ENCODE measurements at regions not wholly inside any gene's neighbourhood (a gene's known extent, or its start where the extent isn't known, plus 50 kb on each side); places are given as distances from the start of the nearest gene placed in this dataset.
"Not testable (repeated sequence)": the region's sequence is repeated elsewhere in the genome, so short reads cannot be mapped to it uniquely, and the experiment has no call there.

GRCh38 chr3:154668187-154668586, 238.2 kb upstream of the GPR149 start:
- no peaks in the 10 kb centered on the region for H3K9me3 ChIP-seq (ENCODE audit: control insufficient read depth in 3 of 3, low read length in 3 of 3)
- H3K27me3 ChIP-seq (ENCODE audit: control insufficient read depth in 3 of 3, insufficient read depth in 3 of 3, low read length in 3 of 3) = no peaks in the 10 kb centered on the region
- no peaks in the 10 kb centered on the region for H3K4me1 ChIP-seq (ENCODE audit: control insufficient read depth in 3 of 3, insufficient read depth in 3 of 3, low read length in 3 of 3)
- no peak overlapping the region for H3K27ac ChIP-seq (ENCODE audit: low read depth, low read length)
- no peaks in the 10 kb centered on the region for H3K36me3 ChIP-seq (ENCODE audit: control insufficient read depth in 3 of 3, insufficient read depth in 3 of 3, low read length in 3 of 3)
- no peak overlapping the region for H3K4me3 ChIP-seq (ENCODE audit: low read length in 3 of 3)
- no peak overlapping the region for H3K9ac ChIP-seq (ENCODE audit: low read depth in 1 of 3, low read length in 3 of 3)

GRCh38 chr3:154666542-154666941, 236.6 kb upstream of the GPR149 start:
- H3K9ac ChIP-seq (ENCODE audit: low read depth in 1 of 3, low read length in 3 of 3) = no peak overlapping the region
- no peak overlapping the region for H3K27ac ChIP-seq (ENCODE audit: low read depth, low read length)
- no peaks in the 10 kb centered on the region for H3K36me3 ChIP-seq (ENCODE audit: control insufficient read depth in 3 of 3, insufficient read depth in 3 of 3, low read length in 3 of 3)
- no peaks in the 10 kb centered on the region for H3K4me1 ChIP-seq (ENCODE audit: control insufficient read depth in 3 of 3, insufficient read depth in 3 of 3, low read length in 3 of 3)
- no peak overlapping the region for H3K4me3 ChIP-seq (ENCODE audit: low read length in 3 of 3)
- H3K9me3 ChIP-seq (ENCODE audit: control insufficient read depth in 3 of 3, low read length in 3 of 3) = no peaks in the 10 kb centered on the region
- H3K27me3 ChIP-seq (ENCODE audit: control insufficient read depth in 3 of 3, insufficient read depth in 3 of 3, low read length in 3 of 3) = no peaks in the 10 kb centered on the region

GRCh38 chr3:154664714-154665113, 234.7 kb upstream of the GPR149 start:
- Histone ChIP-seq H3K27me3 (ENCODE audit: control insufficient read depth in 3 of 3, insufficient read depth in 3 of 3, low read length in 3 of 3) (no peaks in the 10 kb centered on the region), H3K27ac (ENCODE audit: low read depth, low read length) (no peak overlapping the region), H3K36me3 (ENCODE audit: control insufficient read depth in 3 of 3, insufficient read depth in 3 of 3, low read length in 3 of 3) (no peaks in the 10 kb centered on the region), H3K9ac (ENCODE audit: low read depth in 1 of 3, low read length in 3 of 3) (no peak overlapping the region), H3K9me3 (ENCODE audit: control insufficient read depth in 3 of 3, low read length in 3 of 3) (no peaks in the 10 kb centered on the region), H3K4me3 (ENCODE audit: low read length in 3 of 3) (no peak overlapping the region), H3K4me1 (ENCODE audit: control insufficient read depth in 3 of 3, insufficient read depth in 3 of 3, low read length in 3 of 3) (no peaks in the 10 kb centered on the region)

GRCh38 chr3:154662851-154663250, 232.9 kb upstream of the GPR149 start:
- H3K9me3 ChIP-seq (ENCODE audit: control insufficient read depth in 3 of 3, low read length in 3 of 3) = no peaks in the 10 kb centered on the region
- H3K27ac ChIP-seq (ENCODE audit: low read depth, low read length) = no peak overlapping the region
- H3K9ac ChIP-seq (ENCODE audit: low read depth in 1 of 3, low read length in 3 of 3) = no peak overlapping the region
- no peaks in the 10 kb centered on the region for H3K4me1 ChIP-seq (ENCODE audit: control insufficient read depth in 3 of 3, insufficient read depth in 3 of 3, low read length in 3 of 3)
- no peaks in the 10 kb centered on the region for H3K36me3 ChIP-seq (ENCODE audit: control insufficient read depth in 3 of 3, insufficient read depth in 3 of 3, low read length in 3 of 3)
- no peak overlapping the region for H3K4me3 ChIP-seq (ENCODE audit: low read length in 3 of 3)
- no peaks in the 10 kb centered on the region for H3K27me3 ChIP-seq (ENCODE audit: control insufficient read depth in 3 of 3, insufficient read depth in 3 of 3, low read length in 3 of 3)

GRCh38 chr3:154660811-154661210, 230.8 kb upstream of the GPR149 start:
- H3K27me3 ChIP-seq (ENCODE audit: control insufficient read depth in 3 of 3, insufficient read depth in 3 of 3, low read length in 3 of 3) = no peaks in the 10 kb centered on the region
- no peak overlapping the region for H3K4me3 ChIP-seq (ENCODE audit: low read length in 3 of 3)
- no peak overlapping the region for H3K9ac ChIP-seq (ENCODE audit: low read depth in 1 of 3, low read length in 3 of 3)
- no peaks in the 10 kb centered on the region for H3K4me1 ChIP-seq (ENCODE audit: control insufficient read depth in 3 of 3, insufficient read depth in 3 of 3, low read length in 3 of 3)
- H3K27ac ChIP-seq (ENCODE audit: low read depth, low read length) = no peak overlapping the region
- no peaks in the 10 kb centered on the region for H3K36me3 ChIP-seq (ENCODE audit: control insufficient read depth in 3 of 3, insufficient read depth in 3 of 3, low read length in 3 of 3)
- no peaks in the 10 kb centered on the region for H3K9me3 ChIP-seq (ENCODE audit: control insufficient read depth in 3 of 3, low read length in 3 of 3)

GRCh38 chr3:154658000-154658399, 228.0 kb upstream of the GPR149 start:
- no peak overlapping the region for H3K4me3 ChIP-seq (ENCODE audit: low read length in 3 of 3)
- no peaks in the 10 kb centered on the region for H3K4me1 ChIP-seq (ENCODE audit: control insufficient read depth in 3 of 3, insufficient read depth in 3 of 3, low read length in 3 of 3)
- no peaks in the 10 kb centered on the region for H3K36me3 ChIP-seq (ENCODE audit: control insufficient read depth in 3 of 3, insufficient read depth in 3 of 3, low read length in 3 of 3)
- H3K9me3 ChIP-seq (ENCODE audit: control insufficient read depth in 3 of 3, low read length in 3 of 3) = no peaks in the 10 kb centered on the region
- no peak overlapping the region for H3K9ac ChIP-seq (ENCODE audit: low read depth in 1 of 3, low read length in 3 of 3)
- H3K27ac ChIP-seq (ENCODE audit: low read depth, low read length) = no peak overlapping the region
- no peaks in the 10 kb centered on the region for H3K27me3 ChIP-seq (ENCODE audit: control insufficient read depth in 3 of 3, insufficient read depth in 3 of 3, low read length in 3 of 3)

GRCh38 chr3:154657218-154657617, 227.2 kb upstream of the GPR149 start:
- H3K36me3 ChIP-seq (ENCODE audit: control insufficient read depth in 3 of 3, insufficient read depth in 3 of 3, low read length in 3 of 3) = no peaks in the 10 kb centered on the region
- no peaks in the 10 kb centered on the region for H3K27me3 ChIP-seq (ENCODE audit: control insufficient read depth in 3 of 3, insufficient read depth in 3 of 3, low read length in 3 of 3)
- H3K4me3 ChIP-seq (ENCODE audit: low read length in 3 of 3) = no peak overlapping the region
- H3K4me1 ChIP-seq (ENCODE audit: control insufficient read depth in 3 of 3, insufficient read depth in 3 of 3, low read length in 3 of 3) = no peaks in the 10 kb centered on the region
- H3K9me3 ChIP-seq (ENCODE audit: control insufficient read depth in 3 of 3, low read length in 3 of 3) = no peaks in the 10 kb centered on the region
- H3K9ac ChIP-seq (ENCODE audit: low read depth in 1 of 3, low read length in 3 of 3) = no peak overlapping the region
- no peak overlapping the region for H3K27ac ChIP-seq (ENCODE audit: low read depth, low read length)

- H3K27ac ChIP-seq (ENCODE audit: low read depth, low read length) = no peak overlapping the region
- no peaks in the 10 kb centered on the region for H3K4me1 ChIP-seq (ENCODE audit: control insufficient read depth in 3 of 3, insufficient read depth in 3 of 3, low read length in 3 of 3)
- H3K9me3 ChIP-seq (ENCODE audit: control insufficient read depth in 3 of 3, low read length in 3 of 3) = no peaks in the 10 kb centered on the region
- H3K36me3 ChIP-seq (ENCODE audit: control insufficient read depth in 3 of 3, insufficient read depth in 3 of 3, low read length in 3 of 3) = no peaks in the 10 kb centered on the region
- H3K9ac ChIP-seq (ENCODE audit: low read depth in 1 of 3, low read length in 3 of 3) = no peak overlapping the region
- H3K4me3 ChIP-seq (ENCODE audit: low read length in 3 of 3) = no peak overlapping the region
- no peaks in the 10 kb centered on the region for H3K27me3 ChIP-seq (ENCODE audit: control insufficient read depth in 3 of 3, insufficient read depth in 3 of 3, low read length in 3 of 3)
Measured at GRCh38 chr3:154656486-154656885, 226.5 kb upstream of the GPR149 start.

GRCh38 chr3:154642145-154642544, 212.2 kb upstream of the GPR149 start:
- no peak overlapping the region for H3K27ac ChIP-seq (ENCODE audit: low read depth, low read length)

GRCh38 chr3:154625756-154626155, 195.8 kb upstream of the GPR149 start:
- H3K4me1 ChIP-seq (ENCODE audit: control insufficient read depth in 3 of 3, insufficient read depth in 3 of 3, low read length in 3 of 3) = no peaks in the 10 kb centered on the region
- H3K27ac ChIP-seq (ENCODE audit: low read depth, low read length) = no peak overlapping the region
- H3K36me3 ChIP-seq (ENCODE audit: control insufficient read depth in 3 of 3, insufficient read depth in 3 of 3, low read length in 3 of 3) = no peaks in the 10 kb centered on the region
- no peak overlapping the region for H3K9ac ChIP-seq (ENCODE audit: low read depth in 1 of 3, low read length in 3 of 3)
- no peaks in the 10 kb centered on the region for H3K9me3 ChIP-seq (ENCODE audit: control insufficient read depth in 3 of 3, low read length in 3 of 3)
- no peaks in the 10 kb centered on the region for H3K27me3 ChIP-seq (ENCODE audit: control insufficient read depth in 3 of 3, insufficient read depth in 3 of 3, low read length in 3 of 3)
- H3K4me3 ChIP-seq (ENCODE audit: low read length in 3 of 3) = no peak overlapping the region

More at GRCh38 chr3:154642145-154642544, 212.2 kb upstream of the GPR149 start:
- Histone ChIP-seq H3K9ac (ENCODE audit: low read depth in 1 of 3, low read length in 3 of 3) (no peak overlapping the region), H3K4me3 (ENCODE audit: low read length in 3 of 3) (no peak overlapping the region), H3K27me3 (ENCODE audit: control insufficient read depth in 3 of 3, insufficient read depth in 3 of 3, low read length in 3 of 3) (no peaks in the 10 kb centered on the region), H3K9me3 (ENCODE audit: control insufficient read depth in 3 of 3, low read length in 3 of 3) (no peaks in the 10 kb centered on the region), H3K36me3 (ENCODE audit: control insufficient read depth in 3 of 3, insufficient read depth in 3 of 3, low read length in 3 of 3) (no peaks in the 10 kb centered on the region), H3K4me1 (ENCODE audit: control insufficient read depth in 3 of 3, insufficient read depth in 3 of 3, low read length in 3 of 3) (no peaks in the 10 kb centered on the region)

- H3K27me3 ChIP-seq (ENCODE audit: control insufficient read depth in 3 of 3, insufficient read depth in 3 of 3, low read length in 3 of 3) = not testable (repeated sequence)
Measured at GRCh38 chr3:154619621-154620020, 189.6 kb upstream of the GPR149 start.

More at GRCh38 chr3:154619621-154620020, 189.6 kb upstream of the GPR149 start:
- H3K9me3 ChIP-seq (ENCODE audit: control insufficient read depth in 3 of 3, low read length in 3 of 3); H3K4me1 ChIP-seq (ENCODE audit: control insufficient read depth in 3 of 3, insufficient read depth in 3 of 3, low read length in 3 of 3); H3K27ac ChIP-seq (ENCODE audit: low read depth, low read length); H3K9ac ChIP-seq (ENCODE audit: low read depth in 1 of 3, low read length in 3 of 3); H3K4me3 ChIP-seq (ENCODE audit: low read length in 3 of 3); H3K36me3 ChIP-seq (ENCODE audit: control insufficient read depth in 3 of 3, insufficient read depth in 3 of 3, low read length in 3 of 3): not testable (repeated sequence)

All from skeletal muscle tissue (tissue), 3 donors.